ENCODE measurements at regions not wholly inside any gene's neighbourhood (a gene's known extent, or its start where the extent isn't known, plus 50 kb on each side); places are given as distances from the start of the nearest gene placed in this dataset.

- Mint-ChIP-seq H3K4me3 (no peak overlapping the region), H3K4me1 (no peaks in the 10 kb centered on the region), H3K27me3 (ENCODE audit: low read depth in 3 of 3) (no peaks in the 10 kb centered on the region), H3K27ac (no peak overlapping the region), H3K36me3 (no peaks in the 10 kb centered on the region), H3K9me3 (peaks cover 0 to 3% (median 0%) of the 10 kb centered on the region in 7 donors)
- no peak overlapping the region for H3K9ac ChIP-seq (ENCODE audit: insufficient read depth, low read length, poor library complexity, severe bottlenecking)
- H3K4me2 ChIP-seq (replicated peaks; ENCODE audit: extremely low read depth, low read length, poor library complexity, severe bottlenecking): no peak overlapping the region
- no peak overlapping the region for H3K4me3 ChIP-seq (replicated peaks in 1 of 3; ENCODE audit: low read depth in 2 of 3, low read length in 3 of 3)
- H3K27ac ChIP-seq (ENCODE audit: low read depth in 1 of 2, low read length in 2 of 2): no peak overlapping the region
- WGBS (ENCODE audit: insufficient coverage): 75% methylated on average over 1 of the region's 3 CpGs
- H4K20me1 ChIP-seq (ENCODE audit: insufficient read depth, low read length): no peaks in the 10 kb centered on the region
- TF ChIP-seq CTCF (IDR thresholded peaks at IDR 0.05): no peak
- H3K27me3 ChIP-seq (ENCODE audit: control insufficient read depth in 2 of 2, insufficient read depth in 2 of 2, low read length in 2 of 2): no peaks in the 10 kb centered on the region
- no peak for DNase-seq
- peaks cover 0 to 3% of the 10 kb centered on the region in 2 donors for H3K9me3 ChIP-seq (replicated peaks in 1 of 2; ENCODE audit: control insufficient read depth in 1 of 2, insufficient read depth in 1 of 2, low read length in 2 of 2)
- no peak overlapping the region for H2AFZ ChIP-seq (ENCODE audit: insufficient read depth, low read depth, low read length, poor library complexity, severe bottlenecking)
- H3K36me3 ChIP-seq (replicated peaks in 1 of 2; ENCODE audit: control insufficient read depth in 1 of 2, insufficient read depth in 2 of 2, low read length in 2 of 2): no peaks in the 10 kb centered on the region
- no peaks in the 10 kb centered on the region for H3K79me2 ChIP-seq (ENCODE audit: insufficient read depth, low read length)
- H3K4me1 ChIP-seq (ENCODE audit: control insufficient read depth in 1 of 2, insufficient read depth in 2 of 2, low read length in 2 of 2): no peaks in the 10 kb centered on the region
- intact Hi-C loops (cut with micrococcal nuclease): no loop called here
These were observed 624.4 kb downstream of the NCAM2 start for GRCh38 chr21:21622460-21623234.

- Histone ChIP-seq H3K4me2 (replicated peaks; ENCODE audit: extremely low read depth, low read length, poor library complexity, severe bottlenecking) (no peak overlapping the region), H4K20me1 (ENCODE audit: insufficient read depth, low read length) (no peaks in the 10 kb centered on the region), H3K27me3 (ENCODE audit: control insufficient read depth in 2 of 2, insufficient read depth in 2 of 2, low read length in 2 of 2) (no peaks in the 10 kb centered on the region), H3K79me2 (ENCODE audit: insufficient read depth, low read length) (no peaks in the 10 kb centered on the region), H3K27ac (ENCODE audit: low read depth in 1 of 2, low read length in 2 of 2) (no peak overlapping the region), H3K4me1 (ENCODE audit: control insufficient read depth in 1 of 2, insufficient read depth in 2 of 2, low read length in 2 of 2) (no peaks in the 10 kb centered on the region), H2AFZ (ENCODE audit: insufficient read depth, low read depth, low read length, poor library complexity, severe bottlenecking) (no peak overlapping the region), H3K36me3 (replicated peaks in 1 of 2; ENCODE audit: control insufficient read depth in 1 of 2, insufficient read depth in 2 of 2, low read length in 2 of 2) (no peaks in the 10 kb centered on the region), H3K4me3 (replicated peaks in 1 of 3; ENCODE audit: low read depth in 2 of 3, low read length in 3 of 3) (no peak overlapping the region), H3K9me3 (replicated peaks in 1 of 2; ENCODE audit: control insufficient read depth in 1 of 2, insufficient read depth in 1 of 2, low read length in 2 of 2) (peaks cover 0 to 3% of the 10 kb centered on the region in 2 donors), H3K9ac (ENCODE audit: insufficient read depth, low read length, poor library complexity, severe bottlenecking) (no peak overlapping the region)
- H3K36me3 Mint-ChIP-seq: no peaks in the 10 kb centered on the region
- H3K4me3 Mint-ChIP-seq: no peak overlapping the region
- no peak for TF ChIP-seq CTCF (IDR thresholded peaks at IDR 0.05)
- peaks cover 0 to 3% (median 2%) of the 10 kb centered on the region in 7 donors for H3K9me3 Mint-ChIP-seq
- no peaks in the 10 kb centered on the region for H3K4me1 Mint-ChIP-seq
- DNase-seq: no peak
- no peak overlapping the region for H3K27ac Mint-ChIP-seq
- intact Hi-C loops (cut with micrococcal nuclease): no loop called here
- no CpG with 5 or more reads among the region's 1 CpG for WGBS (ENCODE audit: insufficient coverage)
- no peaks in the 10 kb centered on the region for H3K27me3 Mint-ChIP-seq (ENCODE audit: low read depth in 3 of 3)
These were observed 626.5 kb downstream of the NCAM2 start for GRCh38 chr21:21624674-21625073.
